Endothelial cell of umbilical vein (primary cell): ENCODE measurements at regions not wholly inside any gene's neighbourhood (a gene's known extent, or its start where the extent isn't known, plus 50 kb on each side); places are given as distances from the start of the nearest gene placed in this dataset.

ENCODE experiments used
- BruUV-seq: library from RNA; stranded (reverse); fragments of 400-500 nt; replicated peaks from 2 replicates; lab custom pipeline; 2021; lab: Mats Ljungman, UMichigan
- CTCF ChIA-PET: fragments of 300-600, 350-600 bp; sonication (Branson Sonifier 250); formaldehyde crosslinking; loops from one replicate; lab custom pipeline; 2021; ENCODE audit warnings: antibody characterized with exemption, inconsistent platforms; lab: Charles Lee
- POLR2A ChIA-PET: fragments of 300-600, 350-600 bp; sonication (Branson Sonifier 250); formaldehyde crosslinking; loops from one replicate; lab custom pipeline; 2021; ENCODE audit warnings: antibody characterized with exemption, inconsistent platforms; lab: Charles Lee
- DNase-seq: peaks from one replicate; pipeline ENCODE4 v3.0.0-alpha.2; 2011; ENCODE audit warnings: low read depth, low spot score
- FAIRE-seq: peaks from 2 replicates; lab custom pipeline; 2011; peaks lifted over from hg19 to GRCh38; lab: Jason Lieb, UNC
- H2AFZ ChIP-seq: 2 replicates; pipeline ENCODE4 v1.6.0; 2012; ENCODE audit warnings: low read depth, low read length, control low read depth, inconsistent platforms
- H3K27ac ChIP-seq: 2 replicates; pipeline ENCODE4 v1.5.1; 2011; ENCODE audit warnings: low read depth, mild to moderate bottlenecking, control low read depth, low read length, moderate library complexity; ENCODE audit not compliant: insufficient read depth
- H3K27me3 ChIP-seq, 2 experiments: 2 replicates each; pipeline versions ENCODE4 v1.6.0 to v1.6.1; 2011; ENCODE audit warnings: low read length in 2 of 2, mixed read lengths in 1 of 2; ENCODE audit not compliant: control insufficient read depth in 2 of 2, insufficient read depth in 2 of 2
- H3K36me3 ChIP-seq, 2 experiments: 2 replicates in 1 of 2; 3 replicates in 1 of 2; pipeline ENCODE4 v1.5.1; 2011; ENCODE audit warnings: low read length in 2 of 2, mild to moderate bottlenecking in 1 of 2, moderate library complexity in 1 of 2; ENCODE audit not compliant: control insufficient read depth in 2 of 2, insufficient read depth in 2 of 2; ENCODE audit errors: extremely low read depth in 1 of 2
- H3K4me1 ChIP-seq: 3 replicates; pipeline ENCODE4 v1.5.1; 2011; ENCODE audit warnings: mild to moderate bottlenecking, low read length; ENCODE audit not compliant: control insufficient read depth, insufficient read depth; ENCODE audit errors: extremely low read depth
- H3K4me2 ChIP-seq: 2 replicates; pipeline ENCODE4 v1.6.1; 2011; ENCODE audit warnings: low read length, control low read depth, mixed read lengths; ENCODE audit not compliant: insufficient read depth
- H3K4me3 ChIP-seq, 3 experiments: fragments of 200-600 bp in 1 of 3; sonication (generic), shearing (Covaris generic) in 1 of 3; replicated peaks in 1 of 3; 2 replicates each; pipeline ENCODE4 v1.5.1; 2011 to 2016; ENCODE audit warnings: control low read depth in 3 of 3, low read length in 3 of 3, mild to moderate bottlenecking in 2 of 3, inconsistent platforms in 1 of 3, low read depth in 1 of 3, moderate library complexity in 1 of 3; ENCODE audit not compliant: insufficient read depth in 1 of 3
- H3K79me2 ChIP-seq: 2 replicates; pipeline ENCODE4 v1.6.0; 2012; ENCODE audit warnings: low read length, inconsistent platforms; ENCODE audit not compliant: control insufficient read depth, insufficient read depth
- H3K9ac ChIP-seq: replicated peaks from 2 replicates; pipeline ENCODE3; 2011; ENCODE audit warnings: low read length, control low read depth; ENCODE audit not compliant: insufficient read depth; ENCODE audit errors: extremely low read depth
- H3K9me1 ChIP-seq: replicated peaks from 3 replicates; pipeline ENCODE4 v1.6.0; 2011; ENCODE audit warnings: mild to moderate bottlenecking, low read length; ENCODE audit not compliant: control insufficient read depth, insufficient read depth; ENCODE audit errors: extremely low read depth
- H3K9me3 ChIP-seq: replicated peaks from 2 replicates; pipeline ENCODE4 v1.5.1; 2012; ENCODE audit warnings: low read length, inconsistent platforms; ENCODE audit not compliant: control insufficient read depth, insufficient read depth
- H4K20me1 ChIP-seq: replicated peaks from 2 replicates; pipeline ENCODE3; 2011; ENCODE audit warnings: mild to moderate bottlenecking, low read length; ENCODE audit not compliant: control insufficient read depth, insufficient read depth; ENCODE audit errors: extremely low read depth
- CTCF ChIP-seq, 2 donors: IDR thresholded peaks; 1 replicate in 1 of 2; 2 replicates in 1 of 2; pipeline ENCODE4 v1.5.1; 2011; ENCODE audit warnings: low read length in 2 of 2, mild to moderate bottlenecking in 2 of 2, moderate library complexity in 2 of 2, control low read depth in 1 of 2, inconsistent platforms in 1 of 2, low read depth in 1 of 2; ENCODE audit not compliant: insufficient read depth in 1 of 2; ENCODE audit errors: extremely low read depth in 1 of 2
- EZH2 ChIP-seq: IDR thresholded peaks from 2 replicates; pipeline ENCODE4 v1.6.1; 2012; ENCODE audit warnings: borderline replicate concordance, low read depth, mild to moderate bottlenecking, moderate library complexity, low read length, inconsistent platforms; ENCODE audit not compliant: severe bottlenecking
- FOS ChIP-seq: IDR thresholded peaks from 2 replicates; pipeline ENCODE4 v1.6.1; 2011; ENCODE audit warnings: mild to moderate bottlenecking, low read length, moderate library complexity, borderline replicate concordance; ENCODE audit not compliant: insufficient read depth
- GATA2 ChIP-seq: IDR thresholded peaks from 2 replicates; pipeline ENCODE4 v1.7.0; 2011; ENCODE audit warnings: low read depth, mild to moderate bottlenecking, moderate library complexity, mixed read lengths, low read length; ENCODE audit not compliant: insufficient read length, insufficient read depth
- JUN ChIP-seq: IDR thresholded peaks from 2 replicates; pipeline ENCODE4 v1.6.1; 2011; ENCODE audit warnings: borderline replicate concordance, low read depth; ENCODE audit not compliant: insufficient read length, insufficient read depth
- MYC ChIP-seq: IDR thresholded peaks from one replicate; pipeline ENCODE4 v1.6.1; 2011; ENCODE audit warnings: mild to moderate bottlenecking, low read depth, low read length
- POLR2A ChIP-seq: IDR thresholded peaks from 2 replicates; pipeline ENCODE4 v1.6.1; 2012; ENCODE audit warnings: low read depth, mild to moderate bottlenecking, control low read depth, low read length
- POLR2AphosphoS5 ChIP-seq: IDR thresholded peaks from 2 replicates; pipeline ENCODE4 v1.6.1; 2012; ENCODE audit warnings: low read depth, mild to moderate bottlenecking, control low read depth, low read length, moderate library complexity; ENCODE audit not compliant: insufficient read depth
- dilution Hi-C: fragments of 300-500 bp; cut with MboI; formaldehyde crosslinking; loops from one replicate; pipeline ENCODE4 v1.15.0; 2019; ENCODE audit warnings: low sequenced_read_pairs; ENCODE audit not compliant: extremely low pct_ligation_motif_present
- intact Hi-C: fragments of 100-400 bp; cut with micrococcal nuclease; formaldehyde crosslinking; loops from one replicate; pipeline ENCODE4 v1.10.0; 2022
- TF ChIP-seq, protein P1 (sequence below): IDR thresholded peaks from 2 replicates; pipeline ENCODE4 v1.6.1; 2011; ENCODE audit not compliant: insufficient read depth, insufficient read length

GRCh38 chr1:56399795-56400194 lies 179.6 kb downstream of the PLPP3 start:
- FAIRE-seq: no peak
- H3K79me2 ChIP-seq: no peaks in the 10 kb centered on the region
- no peak overlapping the region for H3K4me3 ChIP-seq
- no peaks in the 10 kb centered on the region for H3K27me3 ChIP-seq
- no peak overlapping the region for H2AFZ ChIP-seq
- H3K27ac ChIP-seq: no peak overlapping the region
- H3K4me1 ChIP-seq: no peaks in the 10 kb centered on the region
- CTCF ChIA-PET: interaction anchor here (1.2 kb wide), 1 partner anchor 28 kb away, joined by 3 read pairs; no protein-coding TSS in a partner anchor
- H3K9me1 ChIP-seq: no peaks in the 10 kb centered on the region
- no peaks in the 10 kb centered on the region for H3K36me3 ChIP-seq
- BruUV-seq: no TSS peak
- DNase-seq: peak; percentile 65
- H3K9ac ChIP-seq: no peak overlapping the region
- dilution Hi-C loops: no loop called here
- no peaks in the 10 kb centered on the region for H4K20me1 ChIP-seq
- POLR2A ChIA-PET: no interaction called here
- H3K4me2 ChIP-seq: no peak overlapping the region
- no peak for TF ChIP-seq POLR2AphosphoS5
- no peak for TF ChIP-seq JUN
- TF ChIP-seq, protein P1, sequence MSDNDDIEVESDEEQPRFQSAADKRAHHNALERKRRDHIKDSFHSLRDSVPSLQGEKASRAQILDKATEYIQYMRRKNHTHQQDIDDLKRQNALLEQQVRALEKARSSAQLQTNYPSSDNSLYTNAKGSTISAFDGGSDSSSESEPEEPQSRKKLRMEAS: no peak
- TF ChIP-seq FOS: no peak
- TF ChIP-seq POLR2A: no peak
- no peak for TF ChIP-seq MYC
- TF ChIP-seq GATA2: no peak
- TF ChIP-seq CTCF (IDR thresholded peaks at IDR 0.05; ENCODE audit: extremely low read depth in 1 of 2, insufficient read depth in 1 of 2, low read depth in 1 of 2, low read length in 2 of 2): no peak
- TF ChIP-seq EZH2: no peak
- intact Hi-C loops: no loop called here
- no peaks in the 10 kb centered on the region for H3K9me3 ChIP-seq
